HG03103 (cell line): ENCODE measurements at regions not wholly inside any gene's neighbourhood (a gene's known extent, or its start where the extent isn't known, plus 50 kb on each side); places are given as distances from the start of the nearest gene placed in this dataset.
A peak's percentile ranks its signal among the peaks of the same experiment; 100 is the strongest.
"Not testable (repeated sequence)": the region's sequence is repeated elsewhere in the genome, so short reads cannot be mapped to it uniquely, and the experiment has no call there.

Experiments
- ATAC-seq: cut with Tn5 transposase; IDR thresholded peaks from one replicate; pipeline ENCODE4 v1.9.1; 2021; ENCODE audit warnings: low read depth; ENCODE audit not compliant: unreplicated experiment

- ATAC-seq, result not testable (repeated sequence)
These were observed 54.2 kb upstream of the ROPN1B start for GRCh38 chr3:125914608-125915436.

DNA sequence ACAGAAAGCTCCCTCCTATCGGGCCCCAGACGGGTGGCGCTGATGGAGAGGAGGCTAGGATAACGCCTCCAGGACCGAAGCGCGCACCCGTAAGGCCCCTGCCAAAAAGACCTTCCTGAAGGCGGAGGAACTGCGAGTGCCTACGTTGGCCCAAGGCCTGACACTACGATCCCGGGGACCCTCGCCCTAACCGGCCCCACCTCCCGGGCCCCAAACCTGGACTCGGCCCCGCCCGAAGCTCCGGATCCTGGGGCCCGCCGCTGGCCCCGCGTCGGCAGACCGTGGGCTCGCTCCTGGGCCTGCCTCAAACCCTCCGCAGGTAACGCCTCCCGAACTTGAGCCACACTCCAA is 53.6 kb upstream of the ROPN1B start:
- not testable (repeated sequence) for ATAC-seq

GRCh38 chr3:125915792-125916375 is 53.1 kb upstream of the ROPN1B start:
- ATAC-seq, result peak; percentile 75

DNA sequence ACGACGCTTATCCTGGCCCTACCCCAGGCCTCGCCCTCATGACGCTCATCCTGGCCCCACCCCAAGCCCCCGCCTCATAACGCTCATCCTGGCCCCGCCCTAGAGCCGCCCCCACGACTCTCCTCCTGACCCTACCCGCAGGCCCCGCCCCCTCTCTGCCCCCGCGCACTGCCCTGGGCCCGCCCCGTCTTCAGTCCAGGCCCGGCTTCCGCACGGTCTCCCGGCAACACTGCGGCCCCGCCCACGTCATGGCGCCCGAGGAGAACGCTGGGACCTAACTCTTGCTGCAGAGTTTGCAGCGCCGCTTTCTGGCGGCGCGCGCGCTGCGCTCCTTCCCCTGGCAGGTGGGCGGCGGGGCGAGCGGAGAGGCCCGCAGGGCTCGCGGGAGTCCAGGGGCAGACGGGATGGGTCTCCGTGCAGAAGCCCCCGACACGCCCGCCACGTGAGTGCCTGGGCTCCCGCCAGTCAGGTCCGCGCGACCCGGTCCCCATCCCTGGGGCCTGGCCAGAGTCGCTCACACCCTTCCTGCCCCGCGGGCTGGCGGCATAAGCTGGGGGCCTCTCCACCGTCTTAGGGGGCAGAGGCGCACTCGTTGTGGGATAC is 52.5 kb upstream of the ROPN1B start:
- peak; percentile 70 for ATAC-seq

DNA sequence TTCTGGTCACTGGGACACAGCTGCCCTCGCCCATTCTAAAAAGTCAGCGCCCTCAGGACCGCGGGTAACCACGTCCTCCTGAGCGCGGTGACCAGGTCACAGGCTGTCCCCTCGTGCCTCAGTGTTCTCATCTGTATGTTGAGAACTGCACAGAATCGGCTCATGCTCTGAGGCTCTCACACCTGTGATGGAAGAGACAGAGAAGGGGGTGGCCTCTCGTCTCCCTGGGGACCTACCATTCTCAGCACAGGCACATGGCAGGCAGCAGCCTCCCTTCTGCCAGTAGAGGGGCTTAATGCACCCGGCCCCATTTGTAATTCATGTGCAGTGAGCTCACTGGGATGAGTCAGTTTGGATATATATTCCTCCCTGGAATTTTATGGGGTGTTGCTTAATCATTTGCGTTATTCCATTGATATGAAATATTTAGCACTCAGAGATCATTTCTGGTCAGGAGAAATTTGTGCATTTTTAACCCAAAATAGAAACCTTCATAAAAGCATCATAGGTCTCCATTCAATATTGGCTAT is 51.9 kb upstream of the ROPN1B start:
- not testable (repeated sequence) for ATAC-seq

DNA sequence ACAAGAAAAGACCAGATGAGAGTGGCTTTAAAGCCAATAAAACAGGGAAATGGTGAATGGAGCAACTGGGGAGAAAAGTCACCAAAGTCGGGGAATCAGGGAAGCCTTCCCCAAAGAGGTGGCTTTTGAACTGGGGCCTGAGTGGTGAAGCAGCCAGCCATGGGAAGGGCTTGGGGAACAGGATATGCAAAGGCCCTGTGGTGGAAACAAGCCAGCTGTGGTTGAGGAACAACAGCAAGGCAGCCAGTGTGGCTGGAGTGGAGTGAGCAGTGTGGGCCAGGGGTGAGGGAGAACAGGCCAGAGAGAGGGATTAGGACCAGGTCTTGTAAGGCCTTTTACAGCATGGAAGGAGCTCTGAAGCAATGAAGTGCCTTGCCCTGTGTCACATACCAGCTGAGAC is 51.0 kb upstream of the ROPN1B start:
- ATAC-seq, result not testable (repeated sequence)

GRCh38 chr3:125918451-125918850 is 50.5 kb upstream of the ROPN1B start:
- ATAC-seq, result not testable (repeated sequence)

DNA sequence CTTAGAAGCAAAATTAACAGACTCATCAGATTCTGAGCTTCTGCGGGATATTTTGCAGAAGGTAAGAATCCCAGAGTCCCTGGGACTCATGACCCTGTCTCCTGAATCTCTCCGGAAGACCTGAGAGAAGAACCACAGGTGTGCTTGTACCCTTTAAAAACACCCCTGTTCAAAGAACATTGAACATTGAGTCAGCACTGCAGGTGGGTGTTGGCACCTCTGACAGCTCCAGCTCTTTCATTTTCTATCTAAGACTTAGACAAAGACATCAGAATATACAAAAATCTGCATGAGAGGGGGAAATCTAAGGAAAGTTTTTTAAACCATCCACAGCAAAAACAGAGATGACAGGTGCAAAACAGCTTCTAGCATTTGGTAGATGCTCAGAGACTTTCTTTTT is 50.1 kb upstream of the ROPN1B start:
- not testable (repeated sequence) for ATAC-seq
